Prostate gland (tissue), 2 donors: ENCODE measurements at regions not wholly inside any gene's neighbourhood (a gene's known extent, or its start where the extent isn't known, plus 50 kb on each side); places are given as distances from the start of the nearest gene placed in this dataset.

Experiments
- DNase-seq: peaks from one replicate; pipeline ENCODE4 v3.0.0-alpha.2; 2019; ENCODE audit warnings: low spot score
- H3K27ac ChIP-seq, 2 donors: fragments of 200-600 bp; sonication (generic); 2 replicates each; pipeline ENCODE4 v1.5.1; 2017 to 2019
- H3K27me3 ChIP-seq: fragments of 200-600 bp; sonication (generic); replicated peaks from 2 replicates; pipeline ENCODE4 v1.5.1; 2019; ENCODE audit not compliant: insufficient read depth
- H3K36me3 ChIP-seq, 2 donors: fragments of 200-600 bp; sonication (generic); 1 replicate in 1 of 2; 2 replicates in 1 of 2; pipeline versions ENCODE4 v1.5.1 to v1.8.1; 2017 to 2019
- H3K4me1 ChIP-seq: fragments of 200-600 bp; sonication (generic); replicated peaks from 2 replicates; pipeline ENCODE4 v1.5.1; 2019
- H3K4me3 ChIP-seq, 2 donors: fragments of 200-600 bp; sonication (generic); 2 replicates each; pipeline ENCODE4 v1.5.1; 2017 to 2019
- H3K9me3 ChIP-seq: fragments of 200-600 bp; sonication (generic); 2 replicates; pipeline ENCODE4 v1.5.1; 2017
- POLR2A ChIP-seq: fragments of 450-650 bp; IDR thresholded peaks from one replicate; pipeline ENCODE4 v1.6.1; 2016; ENCODE audit warnings: antibody characterized with exemption, mild to moderate bottlenecking
- POLR2AphosphoS5 ChIP-seq: sonication (generic); formaldehyde crosslinking; IDR thresholded peaks from one replicate; pipeline ENCODE4 v1.6.1; 2017; ENCODE audit warnings: antibody characterized with exemption
- WGBS: methylation state at CpG from one replicate; pipeline ENCODE4 v1.1.5; 2018; 5-methylcytosine and 5-hydroxymethylcytosine counted together
- intact Hi-C: fragments of 100-400 bp; cut with DNase I; formaldehyde crosslinking; loops from one replicate; pipeline ENCODE4 v1.14.2; 2022
- TF ChIP-seq, protein P1 (sequence below), 4 experiments: fragments of 200-600 bp in 2 of 4; fragments of 450-650 bp in 2 of 4; sonication (generic) in 2 of 4; IDR thresholded peaks; 1 replicate in 3 of 4; 2 replicates in 1 of 4; pipeline ENCODE4 v1.5.1; 2016 to 2019; ENCODE audit warnings: antibody characterized with exemption in 4 of 4, mild to moderate bottlenecking in 2 of 4, moderate library complexity in 2 of 4

DNA sequence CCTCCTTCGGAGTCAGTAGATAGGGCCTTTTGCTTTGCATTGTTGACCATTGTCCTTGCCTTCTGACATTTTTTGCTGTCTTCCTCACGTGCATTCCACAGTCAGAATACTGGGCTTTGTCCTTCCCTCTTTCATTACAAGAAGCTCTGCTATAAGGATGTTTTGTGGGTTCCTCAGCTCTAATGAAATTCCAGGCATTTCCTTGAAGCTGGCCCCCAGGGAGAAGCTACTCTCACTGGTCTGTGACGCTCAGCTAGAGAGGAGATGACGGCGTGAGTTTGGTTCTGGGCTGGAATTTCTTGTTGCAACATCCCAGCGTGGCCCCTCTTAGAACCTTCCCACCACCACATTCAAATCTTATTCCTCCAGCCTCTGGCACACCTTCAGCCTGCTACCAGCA is 210.2 kb downstream of the TJP1 start:
- 40% methylated on average over 6 of the region's 6 CpGs for WGBS
- H3K36me3 ChIP-seq, result no peaks in the 10 kb centered on the region
- no peaks in the 10 kb centered on the region for H3K27me3 ChIP-seq
- H3K27ac ChIP-seq, result no peak overlapping the region
- no peaks in the 10 kb centered on the region for H3K4me1 ChIP-seq
- intact Hi-C loops, result no loop called here
- H3K9me3 ChIP-seq, result no peaks in the 10 kb centered on the region
- no peak for TF ChIP-seq POLR2A
- TF ChIP-seq, protein P1, sequence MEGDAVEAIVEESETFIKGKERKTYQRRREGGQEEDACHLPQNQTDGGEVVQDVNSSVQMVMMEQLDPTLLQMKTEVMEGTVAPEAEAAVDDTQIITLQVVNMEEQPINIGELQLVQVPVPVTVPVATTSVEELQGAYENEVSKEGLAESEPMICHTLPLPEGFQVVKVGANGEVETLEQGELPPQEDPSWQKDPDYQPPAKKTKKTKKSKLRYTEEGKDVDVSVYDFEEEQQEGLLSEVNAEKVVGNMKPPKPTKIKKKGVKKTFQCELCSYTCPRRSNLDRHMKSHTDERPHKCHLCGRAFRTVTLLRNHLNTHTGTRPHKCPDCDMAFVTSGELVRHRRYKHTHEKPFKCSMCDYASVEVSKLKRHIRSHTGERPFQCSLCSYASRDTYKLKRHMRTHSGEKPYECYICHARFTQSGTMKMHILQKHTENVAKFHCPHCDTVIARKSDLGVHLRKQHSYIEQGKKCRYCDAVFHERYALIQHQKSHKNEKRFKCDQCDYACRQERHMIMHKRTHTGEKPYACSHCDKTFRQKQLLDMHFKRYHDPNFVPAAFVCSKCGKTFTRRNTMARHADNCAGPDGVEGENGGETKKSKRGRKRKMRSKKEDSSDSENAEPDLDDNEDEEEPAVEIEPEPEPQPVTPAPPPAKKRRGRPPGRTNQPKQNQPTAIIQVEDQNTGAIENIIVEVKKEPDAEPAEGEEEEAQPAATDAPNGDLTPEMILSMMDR (IDR thresholded peaks at IDR 0.05), result no peak
- no peak for DNase-seq
- H3K4me3 ChIP-seq, result no peak overlapping the region

DNA sequence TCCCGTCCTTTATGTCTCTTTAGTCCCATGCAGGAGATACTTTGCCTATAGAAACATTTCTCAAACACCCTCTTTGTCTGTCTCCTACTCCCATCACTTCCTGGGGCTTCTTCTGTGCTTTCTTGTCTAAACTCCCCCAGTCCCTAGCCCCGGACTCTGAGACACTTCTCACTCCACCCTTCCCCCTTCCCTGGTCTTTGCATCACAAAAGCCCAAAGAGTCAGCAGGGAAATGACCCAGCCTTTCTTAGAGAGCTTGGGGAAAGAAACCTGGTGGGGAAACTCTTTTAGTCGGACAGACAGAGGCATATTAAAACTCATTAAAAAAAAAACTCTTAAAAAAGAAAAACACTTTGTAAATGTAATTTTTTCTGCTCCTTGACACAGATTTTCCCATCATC is 211.2 kb downstream of the TJP1 start:
- Histone ChIP-seq H3K4me1 (no peaks in the 10 kb centered on the region), H3K27ac (no peak overlapping the region), H3K36me3 (no peaks in the 10 kb centered on the region), H3K27me3 (no peaks in the 10 kb centered on the region), H3K4me3 (no peak overlapping the region), H3K9me3 (no peaks in the 10 kb centered on the region)
- intact Hi-C loops, result no loop called here
- TF ChIP-seq POLR2A (no peak), POLR2AphosphoS5 (no peak)
- TF ChIP-seq, protein P1 (IDR thresholded peaks at IDR 0.05), result no peak
- 57% methylated on average over 3 of the region's 3 CpGs for WGBS
- no peak for DNase-seq

DNA sequence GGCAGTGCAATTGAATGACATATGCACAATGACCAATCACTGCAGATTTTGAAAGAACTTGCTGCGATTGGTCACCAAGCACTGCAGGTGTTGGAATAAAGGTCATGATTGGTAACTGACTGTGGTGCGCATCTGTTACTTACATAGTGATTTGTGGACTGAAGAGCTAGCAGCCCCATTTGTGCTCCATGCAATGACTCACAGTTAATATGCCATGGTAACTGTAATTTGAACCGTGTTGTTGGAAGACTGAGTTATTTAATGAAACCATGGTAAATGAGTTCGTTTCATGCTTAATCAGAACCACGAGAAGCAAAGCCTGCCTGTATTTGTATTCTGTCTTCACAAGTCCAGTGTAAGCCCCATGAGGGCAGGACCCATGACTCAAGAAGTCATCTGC is 220.5 kb downstream of the TJP1 start:
- intact Hi-C loops, result no loop called here
- H3K4me3 ChIP-seq, result no peak overlapping the region
- 91% methylated on average over 5 of the region's 5 CpGs for WGBS
- no peak for TF ChIP-seq POLR2A
- no peak for TF ChIP-seq POLR2AphosphoS5
- TF ChIP-seq, protein P1 (IDR thresholded peaks at IDR 0.05), result no peak
- no peaks in the 10 kb centered on the region for H3K27me3 ChIP-seq
- H3K27ac ChIP-seq, result no peak overlapping the region
- no peaks in the 10 kb centered on the region for H3K36me3 ChIP-seq
- H3K9me3 ChIP-seq, result no peaks in the 10 kb centered on the region
- H3K4me1 ChIP-seq, result no peaks in the 10 kb centered on the region
- no peak for DNase-seq

DNA sequence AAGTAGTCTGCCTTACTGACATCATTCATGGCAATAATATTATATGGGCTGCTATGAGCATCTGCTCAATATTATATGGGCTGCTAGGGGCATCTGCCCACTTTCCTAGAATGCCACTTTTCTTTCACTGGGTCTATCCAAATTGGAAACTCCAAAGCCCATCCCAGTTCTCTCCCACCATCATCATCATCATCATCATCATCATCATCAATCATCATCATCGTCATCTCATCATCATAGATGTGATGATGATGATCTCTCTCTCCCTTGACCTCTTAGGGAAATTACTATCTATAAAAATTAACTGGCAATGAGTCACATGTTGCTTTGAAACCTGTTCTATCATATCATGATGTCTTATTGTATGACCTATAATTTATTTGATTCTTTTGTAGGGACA is 222.0 kb downstream of the TJP1 start:
- no peak overlapping the region for H3K27ac ChIP-seq
- no peak for TF ChIP-seq POLR2A
- intact Hi-C loops, result no loop called here
- WGBS, result 92% methylated on average over 1 of the region's 1 CpG
- H3K27me3 ChIP-seq, result no peaks in the 10 kb centered on the region
- H3K36me3 ChIP-seq, result no peaks in the 10 kb centered on the region
- H3K4me3 ChIP-seq, result no peak overlapping the region
- no peak for DNase-seq
- no peaks in the 10 kb centered on the region for H3K4me1 ChIP-seq
- H3K9me3 ChIP-seq, result no peaks in the 10 kb centered on the region

DNA sequence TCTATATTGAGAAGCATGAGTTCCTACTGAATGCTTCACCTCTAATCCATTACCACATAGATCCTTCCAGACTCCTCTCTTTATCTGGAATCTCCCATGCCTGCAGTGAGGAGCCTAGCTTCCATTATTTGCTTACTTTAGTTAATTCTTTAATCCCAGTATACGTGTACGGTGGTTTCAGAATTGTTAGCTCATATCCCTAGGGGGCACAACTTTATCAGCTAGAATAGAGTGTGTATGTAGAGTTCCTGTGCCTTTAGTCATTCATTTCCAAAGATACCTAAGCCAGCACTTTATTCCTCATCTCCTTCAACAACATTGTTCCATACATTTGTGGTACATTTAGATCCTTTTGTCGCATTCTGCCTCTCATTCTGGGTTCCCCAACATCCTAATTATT is 226.0 kb downstream of the TJP1 start:
- intact Hi-C loops, result no loop called here
- WGBS, result 55% methylated on average over 3 of the region's 3 CpGs
- no peak overlapping the region for H3K27ac ChIP-seq
- no peak overlapping the region for H3K4me3 ChIP-seq
- no peak for DNase-seq
- H3K36me3 ChIP-seq, result no peaks in the 10 kb centered on the region
- no peaks in the 10 kb centered on the region for H3K27me3 ChIP-seq
- no peaks in the 10 kb centered on the region for H3K4me1 ChIP-seq
- TF ChIP-seq POLR2A (no peak), POLR2AphosphoS5 (no peak)
- TF ChIP-seq, protein P1 (IDR thresholded peaks at IDR 0.05), result no peak
- H3K9me3 ChIP-seq, result no peaks in the 10 kb centered on the region

DNA sequence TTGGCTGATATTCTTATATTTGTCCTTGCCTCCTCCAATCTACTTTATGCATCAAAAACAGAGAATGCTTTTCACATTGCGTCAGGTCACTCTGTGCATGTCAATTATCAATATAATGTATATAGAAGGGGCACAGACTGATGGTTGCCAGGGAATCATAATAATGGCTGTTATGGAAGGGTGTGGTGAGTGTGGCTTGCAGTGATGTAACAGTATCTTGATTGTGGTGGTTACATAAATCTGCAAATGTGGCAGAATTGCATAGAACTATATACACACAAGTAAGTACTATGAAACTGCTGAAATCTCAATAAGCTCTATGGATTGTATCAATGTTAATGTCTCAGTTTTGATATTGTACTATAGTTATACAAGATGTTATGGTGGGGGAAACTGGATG is 228.6 kb downstream of the TJP1 start:
- no peaks in the 10 kb centered on the region for H3K9me3 ChIP-seq
- no peak for DNase-seq
- 100% methylated on average over 1 of the region's 1 CpG for WGBS
- intact Hi-C loops, result no loop called here
- no peak overlapping the region for H3K27ac ChIP-seq
- H3K4me3 ChIP-seq, result no peak overlapping the region
- TF ChIP-seq POLR2AphosphoS5 (no peak), POLR2A (no peak)
- TF ChIP-seq, protein P1 (IDR thresholded peaks at IDR 0.05), result no peak
- H3K4me1 ChIP-seq, result no peaks in the 10 kb centered on the region
- no peaks in the 10 kb centered on the region for H3K27me3 ChIP-seq
- no peaks in the 10 kb centered on the region for H3K36me3 ChIP-seq
